H1 (cell line): ENCODE measurements at regions not wholly inside any gene's neighbourhood (a gene's known extent, or its start where the extent isn't known, plus 50 kb on each side); places are given as distances from the start of the nearest gene placed in this dataset.

Experiments used
- CTCF ChIA-PET: fragments of 300-600 bp; sonication (Branson Sonifier 250); formaldehyde crosslinking; loops from one replicate; lab custom pipeline; 2021; ENCODE audit not compliant: partially characterized antibody; lab: Charles Lee
- POLR2A ChIA-PET: fragments of 300-600 bp; sonication (Branson Sonifier 250); formaldehyde crosslinking; loops from one replicate; lab custom pipeline; 2021; ENCODE audit warnings: inconsistent platforms; ENCODE audit not compliant: partially characterized antibody; lab: Charles Lee
- DNase-seq, 2 experiments: peaks; one replicate each; pipeline versions ENCODE4 v3.0.0 to v3.0.0-alpha.2; 2010 to 2022; ENCODE audit warnings: low spot score in 2 of 2, low read depth in 1 of 2, mixed read lengths in 1 of 2
- FAIRE-seq: peaks from 2 replicates; lab custom pipeline; 2011; peaks lifted over from hg19 to GRCh38; lab: Jason Lieb, UNC
- H2AFZ ChIP-seq: 2 replicates; pipeline ENCODE4 v1.8.1; 2012; ENCODE audit warnings: low read length, inconsistent platforms
- H2AK5ac ChIP-seq: 2 replicates; pipeline ENCODE4 v1.6.1; 2013; ENCODE audit warnings: low read depth, low read length
- H2BK120ac ChIP-seq: replicated peaks from 2 replicates; pipeline ENCODE3; 2013; ENCODE audit warnings: low read depth, low read length, inconsistent platforms
- H2BK12ac ChIP-seq: 2 replicates; pipeline ENCODE4 v1.6.1; 2013; ENCODE audit warnings: low read depth, low read length
- H2BK15ac ChIP-seq: 2 replicates; pipeline ENCODE4 v1.6.1; 2013; ENCODE audit warnings: low read length
- H2BK20ac ChIP-seq: 2 replicates; pipeline ENCODE4 v1.6.1; 2013; ENCODE audit warnings: low read length
- H2BK5ac ChIP-seq: 2 replicates; pipeline ENCODE4 v1.6.1; 2013; ENCODE audit warnings: low read depth, low read length
- H3K14ac ChIP-seq: 2 replicates; pipeline ENCODE4 v1.6.1; 2013; ENCODE audit warnings: inconsistent platforms; ENCODE audit not compliant: insufficient read length
- H3K18ac ChIP-seq: 2 replicates; pipeline ENCODE4 v1.6.1; 2013; ENCODE audit warnings: low read length; ENCODE audit errors: extremely low read depth
- H3K23ac ChIP-seq: 2 replicates; pipeline ENCODE4 v1.6.1; 2013; ENCODE audit warnings: inconsistent platforms; ENCODE audit not compliant: insufficient read length
- H3K23me2 ChIP-seq: 2 replicates; pipeline ENCODE4 v1.6.1; 2013; ENCODE audit warnings: low read depth, low read length
- H3K27ac ChIP-seq: 2 replicates; pipeline ENCODE4 v1.6.1; 2011; ENCODE audit warnings: low read depth, low read length, inconsistent platforms
- H3K27me3 ChIP-seq, 4 experiments: replicated peaks in 1 of 4; 1 replicate in 1 of 4; 2 replicates in 3 of 4; pipeline versions ENCODE4 v1.6.1 to v1.8.1; 2011 to 2013; ENCODE audit warnings: low read length in 3 of 4, mild to moderate bottlenecking in 3 of 4, inconsistent platforms in 2 of 4, mixed read lengths in 2 of 4, moderate library complexity in 1 of 4; ENCODE audit not compliant: control insufficient read depth in 3 of 4, insufficient read depth in 3 of 4; ENCODE audit errors: extremely low read depth in 1 of 4
- H3K36me3 ChIP-seq, 4 experiments: 2 replicates each; pipeline versions ENCODE4 v1.6.1 to v1.8.1; 2011 to 2013; ENCODE audit warnings: mild to moderate bottlenecking in 4 of 4, low read length in 3 of 4, moderate library complexity in 2 of 4, control low read depth in 1 of 4, inconsistent platforms in 1 of 4; ENCODE audit not compliant: insufficient read depth in 4 of 4, control insufficient read depth in 2 of 4
- H3K4ac ChIP-seq: replicated peaks from 2 replicates; pipeline ENCODE3; 2013; ENCODE audit warnings: low read length, low read depth, mixed read lengths, inconsistent platforms; ENCODE audit not compliant: insufficient read length
- H3K4me1 ChIP-seq, 4 experiments: replicated peaks in 1 of 4; 1 replicate in 1 of 4; 2 replicates in 3 of 4; pipeline versions ENCODE4 v1.6.1 to v1.8.1; 2011 to 2013; ENCODE audit warnings: low read length in 3 of 4, inconsistent platforms in 2 of 4, mixed read lengths in 1 of 4; ENCODE audit not compliant: insufficient read depth in 4 of 4, control insufficient read depth in 3 of 4
- H3K4me2 ChIP-seq, 2 experiments: 2 replicates each; pipeline versions ENCODE4 v1.6.1 to v1.8.1; 2011 to 2013; ENCODE audit warnings: low read depth in 2 of 2, low read length in 2 of 2, control low read depth in 1 of 2, inconsistent platforms in 1 of 2, mild to moderate bottlenecking in 1 of 2; ENCODE audit not compliant: insufficient read depth in 1 of 2
- H3K4me3 ChIP-seq, 4 experiments: fragments of 200-600, 300-600 bp in 1 of 4; sonication (generic), shearing (Covaris generic), sonication (Bioruptor Twin) in 1 of 4; 2 replicates each; pipeline versions ENCODE4 v1.5.1 to v1.8.1; 2011 to 2016; ENCODE audit warnings: low read length in 4 of 4, low read depth in 3 of 4, control low read depth in 2 of 4, inconsistent platforms in 2 of 4, mild to moderate bottlenecking in 2 of 4, mixed read lengths in 1 of 4, moderate library complexity in 1 of 4; ENCODE audit not compliant: insufficient read depth in 2 of 4; ENCODE audit errors: extremely low read depth in 1 of 4
- H3K56ac ChIP-seq: replicated peaks from 2 replicates; pipeline ENCODE3; 2013; ENCODE audit warnings: low read depth, mild to moderate bottlenecking, mixed read lengths, low read length, inconsistent platforms; ENCODE audit not compliant: insufficient read length
- H3K79me1 ChIP-seq: 2 replicates; pipeline ENCODE4 v1.6.1; 2013; ENCODE audit warnings: low read depth, low read length, control low read depth
- H3K79me2 ChIP-seq, 2 experiments: 2 replicates each; pipeline versions ENCODE4 v1.6.1 to v1.8.1; 2012 to 2013; ENCODE audit warnings: low read length in 2 of 2, mild to moderate bottlenecking in 2 of 2, inconsistent platforms in 1 of 2; ENCODE audit not compliant: insufficient read depth in 2 of 2, control insufficient read depth in 1 of 2
- H3K9ac ChIP-seq, 4 experiments: replicated peaks in 1 of 4; 1 replicate in 1 of 4; 2 replicates in 3 of 4; pipeline versions ENCODE4 v1.6.1 to v1.8.1; 2011 to 2013; ENCODE audit warnings: low read depth in 3 of 4, low read length in 3 of 4, control low read depth in 2 of 4, mild to moderate bottlenecking in 2 of 4, moderate library complexity in 2 of 4, inconsistent platforms in 1 of 4; ENCODE audit errors: extremely low read depth in 1 of 4
- H3K9me3 ChIP-seq, 2 experiments: 2 replicates each; pipeline versions ENCODE4 v1.6.1 to v1.8.1; 2012 to 2013; ENCODE audit warnings: mild to moderate bottlenecking in 2 of 2, moderate library complexity in 2 of 2, control low read depth in 1 of 2, inconsistent platforms in 1 of 2, low read depth in 1 of 2, low read length in 1 of 2, mixed read lengths in 1 of 2; ENCODE audit not compliant: insufficient read depth in 2 of 2
- H4K20me1 ChIP-seq, 2 experiments: replicated peaks in 1 of 2; 2 replicates each; pipeline versions ENCODE3 to v1.8.1; 2011 to 2013; ENCODE audit warnings: inconsistent platforms in 2 of 2, low read length in 2 of 2, mild to moderate bottlenecking in 1 of 2; ENCODE audit not compliant: insufficient read depth in 2 of 2, control insufficient read depth in 1 of 2
- H4K5ac ChIP-seq: 2 replicates; pipeline ENCODE4 v1.6.1; 2013; ENCODE audit warnings: low read length, low read depth, mixed read lengths, inconsistent platforms; ENCODE audit not compliant: insufficient read length
- H4K8ac ChIP-seq: 2 replicates; pipeline ENCODE4 v1.8.0; 2013; ENCODE audit warnings: mild to moderate bottlenecking, moderate library complexity, low read length, inconsistent platforms; ENCODE audit not compliant: insufficient read depth; ENCODE audit errors: extremely low read depth
- H4K91ac ChIP-seq: replicated peaks from 2 replicates; pipeline ENCODE3; 2013; ENCODE audit warnings: low read length, mixed read lengths, inconsistent platforms; ENCODE audit not compliant: insufficient read length
- CEBPB ChIP-seq: IDR thresholded peaks from 2 replicates; pipeline ENCODE4 v1.6.1; 2012; ENCODE audit warnings: low read depth, low read length
- CHD1 ChIP-seq: IDR thresholded peaks from 2 replicates; pipeline ENCODE4 v1.6.1; 2012; ENCODE audit warnings: low read depth, low read length, improper control_type of control experiment
- GABPA ChIP-seq: IDR thresholded peaks from 2 replicates; pipeline ENCODE4 v1.6.1; 2011; ENCODE audit warnings: mild to moderate bottlenecking, low read length, moderate library complexity, borderline replicate concordance; ENCODE audit not compliant: insufficient read depth
- JUN ChIP-seq: IDR thresholded peaks from 2 replicates; pipeline ENCODE4 v1.6.1; 2011; ENCODE audit warnings: low read depth, mild to moderate bottlenecking, improper control_type of control experiment, low read length
- JUND ChIP-seq: IDR thresholded peaks from 2 replicates; pipeline ENCODE4 v1.6.1; 2011; ENCODE audit warnings: mild to moderate bottlenecking, improper control_type of control experiment, low read length
- MAFK ChIP-seq: IDR thresholded peaks from 2 replicates; pipeline ENCODE4 v1.6.1; 2012; ENCODE audit warnings: low read depth, mild to moderate bottlenecking, improper control_type of control experiment, low read length
- NRF1 ChIP-seq: IDR thresholded peaks from 2 replicates; pipeline ENCODE4 v1.6.1; 2011; ENCODE audit warnings: mild to moderate bottlenecking, low read depth, low read length, improper control_type of control experiment
- POU5F1 ChIP-seq: IDR thresholded peaks from 2 replicates; pipeline ENCODE4 v1.6.1; 2011; ENCODE audit warnings: low read depth, mild to moderate bottlenecking, low read length, moderate library complexity
- RNF2 ChIP-seq: fragments of 200-900, 300-1000 bp; sonication (generic); IDR thresholded peaks from 2 replicates; pipeline ENCODE4 v1.7.1; 2016; ENCODE audit warnings: borderline replicate concordance, low read depth, mild to moderate bottlenecking, antibody characterized with exemption, low read length; ENCODE audit not compliant: poor library complexity, severe bottlenecking; ENCODE audit errors: missing control alignments
- SIN3A ChIP-seq, 2 experiments: IDR thresholded peaks in 1 of 2; conservative IDR thresholded peaks in 1 of 2; 2 replicates each; pipeline ENCODE4 v1.6.1; 2011 to 2012; ENCODE audit warnings: low read length in 2 of 2, improper control_type of control experiment in 1 of 2, low read depth in 1 of 2, mild to moderate bottlenecking in 1 of 2
- SUZ12 ChIP-seq: fragments of 200-600 bp; sonication (generic); IDR thresholded peaks from 2 replicates; pipeline ENCODE4 v1.6.1; 2012; ENCODE audit warnings: mild to moderate bottlenecking, inconsistent platforms, low read length, moderate library complexity, mixed read lengths
- WGBS, 2 experiments: shearing (Covaris generic) in 1 of 2; methylation state at CpG; one replicate each; pipeline versions ENCODE4 v1.1.6 to v1.1.7; 2013 to 2015; ENCODE audit warnings: low lambda C conversion rate in 2 of 2, mixed read lengths in 2 of 2, inconsistent platforms in 1 of 2, low coverage in 1 of 2, missing lambda C conversion rate in 1 of 2; ENCODE audit not compliant: insufficient replicate concordance in 2 of 2, insufficient coverage in 1 of 2, insufficient read length in 1 of 2; ENCODE audit errors: extremely low coverage in 1 of 2, missing lambda C conversion rate in 1 of 2; 5-methylcytosine and 5-hydroxymethylcytosine counted together
- TF ChIP-seq, protein P1 (sequence below): IDR thresholded peaks from 2 replicates; pipeline ENCODE4 v1.6.1; 2012; ENCODE audit warnings: inconsistent platforms

DNA sequence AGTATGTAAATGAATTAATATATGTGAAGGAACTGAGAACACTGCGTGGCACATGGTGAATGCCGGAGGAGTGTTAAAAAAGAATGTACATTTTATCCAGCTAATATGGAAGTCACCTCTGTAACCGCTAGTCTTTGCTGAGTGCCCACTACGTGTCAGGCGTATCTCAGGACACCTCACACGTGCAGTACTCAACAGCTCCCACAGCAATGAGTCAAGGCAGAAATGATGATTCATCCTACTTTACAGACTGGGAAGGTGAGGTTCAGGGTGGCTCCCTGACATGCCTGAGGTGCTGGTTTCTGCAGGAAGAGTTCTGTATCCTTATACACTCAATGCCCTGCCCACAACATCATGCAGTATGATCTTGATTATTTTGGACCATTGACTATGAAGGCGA, 487.0 kb downstream of the HAPSTR1 start:
- Histone ChIP-seq H3K23ac (no peak overlapping the region), H3K23me2 (0 out of 2 replicates have a peak, but pooled peaks cover 2% of the 10 kb centered on the region), H4K20me1 (no peaks in the 10 kb centered on the region), H3K4me2 (no peak overlapping the region), H3K9me3 (no peaks in the 10 kb centered on the region), H2BK12ac (no peak overlapping the region), H2BK5ac (no peak overlapping the region), H3K79me2 (no peaks in the 10 kb centered on the region), H2BK20ac (no peak overlapping the region), H3K9ac (no peak overlapping the region), H4K91ac (no peak overlapping the region), H3K14ac (no peak overlapping the region), H2BK15ac (no peak overlapping the region), H2BK120ac (no peak overlapping the region), H3K27me3 (peaks cover 0 to 1% (median 0%) of the 10 kb centered on the region in 4 experiments; a peak in 1 of 7 replicates), H3K36me3 (no peaks in the 10 kb centered on the region), H4K8ac (no peak overlapping the region), H3K4me3 (no peak overlapping the region), H3K79me1 (no peaks in the 10 kb centered on the region), H2AFZ (no peak overlapping the region), H3K4ac (no peak overlapping the region), H3K56ac (no peak overlapping the region), H2AK5ac (no peak overlapping the region), H3K4me1 (no peaks in the 10 kb centered on the region), H3K18ac (no peak overlapping the region), H3K27ac (no peak overlapping the region), H4K5ac (no peak overlapping the region)
- TF ChIP-seq CHD1 (no peak), CEBPB (no peak), SIN3A (conservative IDR thresholded peaks at IDR 0.05 in 1 of 2, IDR thresholded peaks at IDR 0.05 in 1 of 2; ENCODE audit: low read depth in 1 of 2, low read length in 2 of 2) (no peak), RNF2 (no peak), SUZ12 (no peak), POU5F1 (no peak), JUND (no peak), MAFK (no peak), JUN (no peak), GABPA (no peak), NRF1 (no peak)
- TF ChIP-seq, protein P1, sequence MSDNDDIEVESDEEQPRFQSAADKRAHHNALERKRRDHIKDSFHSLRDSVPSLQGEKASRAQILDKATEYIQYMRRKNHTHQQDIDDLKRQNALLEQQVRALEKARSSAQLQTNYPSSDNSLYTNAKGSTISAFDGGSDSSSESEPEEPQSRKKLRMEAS: no peak
- ChIA-PET POLR2A (no interaction called here), CTCF (interaction anchor here (0.7 to 2.1 kb wide), 2 partner anchors 9 to 320 kb away, joined by 3 to 7 read pairs; no protein-coding TSS in a partner anchor)
- 80% methylated on average over 7 of the region's 7 CpGs; no CpG with 5 or more reads in 1 of the 2 experiments for WGBS, 2 experiments
- FAIRE-seq (no peak), DNase-seq (no peak)
